Liver (tissue), 3 donors: ENCODE measurements at regions not wholly inside any gene's neighbourhood (a gene's known extent, or its start where the extent isn't known, plus 50 kb on each side); places are given as distances from the start of the nearest gene placed in this dataset.

ENCODE experiments used
- FOXA2 ChIP-seq: IDR thresholded peaks from 2 replicates; pipeline ENCODE4 v1.6.1; 2016; ENCODE audit warnings: antibody characterized with exemption
- TAF1 ChIP-seq: conservative IDR thresholded peaks from 2 replicates; pipeline ENCODE4 v1.6.1; 2016; ENCODE audit warnings: antibody characterized with exemption, mild to moderate bottlenecking
- YY1 ChIP-seq: IDR thresholded peaks from 2 replicates; pipeline ENCODE4 v1.6.1; 2016; ENCODE audit warnings: antibody characterized with exemption, mild to moderate bottlenecking
- TF ChIP-seq, protein P1 (sequence below): fragments of 150-350 bp; IDR thresholded peaks from 2 replicates; pipeline ENCODE4 v1.5.1; 2017; ENCODE audit warnings: improper control_type of control experiment, low read depth, low read length; ENCODE audit not compliant: missing input control
- TF ChIP-seq, protein P2 (sequence below): IDR thresholded peaks from 2 replicates; pipeline ENCODE4 v1.6.1; 2016; ENCODE audit warnings: antibody characterized with exemption
- donor health status: healthy.
- donor health status: healthy.

DNA sequence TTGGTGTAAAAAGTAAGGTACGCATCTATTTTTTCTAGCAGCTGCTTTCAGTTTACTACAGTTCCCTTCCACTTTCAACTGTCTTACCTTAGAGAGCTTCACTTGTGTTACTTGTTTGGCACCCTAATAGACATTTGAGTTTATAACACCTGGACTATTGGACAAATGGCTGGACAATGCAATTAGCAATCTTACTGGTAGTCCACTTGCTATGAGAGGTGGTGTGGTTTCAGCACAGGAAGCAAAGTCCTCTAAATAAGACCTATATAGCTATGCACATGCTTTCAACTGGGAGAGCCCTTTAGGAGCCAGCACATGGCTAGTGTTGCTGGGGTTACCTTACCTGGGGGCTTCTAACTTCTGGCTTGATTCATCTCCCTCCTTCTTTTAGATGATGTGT, 119.6 kb upstream of the RANBP3L start:
- TF ChIP-seq TAF1 (no peak), YY1 (no peak), FOXA2 (no peak)
- TF ChIP-seq, protein P1, sequence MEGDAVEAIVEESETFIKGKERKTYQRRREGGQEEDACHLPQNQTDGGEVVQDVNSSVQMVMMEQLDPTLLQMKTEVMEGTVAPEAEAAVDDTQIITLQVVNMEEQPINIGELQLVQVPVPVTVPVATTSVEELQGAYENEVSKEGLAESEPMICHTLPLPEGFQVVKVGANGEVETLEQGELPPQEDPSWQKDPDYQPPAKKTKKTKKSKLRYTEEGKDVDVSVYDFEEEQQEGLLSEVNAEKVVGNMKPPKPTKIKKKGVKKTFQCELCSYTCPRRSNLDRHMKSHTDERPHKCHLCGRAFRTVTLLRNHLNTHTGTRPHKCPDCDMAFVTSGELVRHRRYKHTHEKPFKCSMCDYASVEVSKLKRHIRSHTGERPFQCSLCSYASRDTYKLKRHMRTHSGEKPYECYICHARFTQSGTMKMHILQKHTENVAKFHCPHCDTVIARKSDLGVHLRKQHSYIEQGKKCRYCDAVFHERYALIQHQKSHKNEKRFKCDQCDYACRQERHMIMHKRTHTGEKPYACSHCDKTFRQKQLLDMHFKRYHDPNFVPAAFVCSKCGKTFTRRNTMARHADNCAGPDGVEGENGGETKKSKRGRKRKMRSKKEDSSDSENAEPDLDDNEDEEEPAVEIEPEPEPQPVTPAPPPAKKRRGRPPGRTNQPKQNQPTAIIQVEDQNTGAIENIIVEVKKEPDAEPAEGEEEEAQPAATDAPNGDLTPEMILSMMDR = no peak
- TF ChIP-seq, protein P2, sequence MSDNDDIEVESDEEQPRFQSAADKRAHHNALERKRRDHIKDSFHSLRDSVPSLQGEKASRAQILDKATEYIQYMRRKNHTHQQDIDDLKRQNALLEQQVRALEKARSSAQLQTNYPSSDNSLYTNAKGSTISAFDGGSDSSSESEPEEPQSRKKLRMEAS = no peak
